ENCODE measurements at regions not wholly inside any gene's neighbourhood (a gene's known extent, or its start where the extent isn't known, plus 50 kb on each side); places are given as distances from the start of the nearest gene placed in this dataset.
A peak's percentile ranks its signal among the peaks of the same experiment; 100 is the strongest.

DNA sequence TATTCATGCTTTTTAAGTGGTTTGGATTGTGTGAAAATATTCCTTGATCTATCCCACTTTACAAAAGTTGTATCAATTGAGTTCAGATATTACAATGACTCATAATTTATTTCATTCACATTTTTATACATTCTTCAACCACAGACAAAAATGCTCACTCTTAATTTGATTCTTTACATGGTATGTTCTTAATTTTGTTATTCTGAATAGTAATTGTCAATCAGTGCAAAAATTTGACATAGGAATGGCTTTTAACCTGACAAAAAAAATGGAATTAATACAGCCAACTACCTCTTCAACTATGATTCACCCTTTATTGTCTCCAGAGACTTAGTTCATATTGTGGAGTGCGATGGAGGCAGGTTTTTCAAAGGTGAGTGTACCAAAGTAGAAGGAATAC, 1002.4 kb upstream of the ADGRL4 start:
- H3K27me3 ChIP-seq = no peaks in the 10 kb centered on the region
- TF ChIP-seq, protein P1, sequence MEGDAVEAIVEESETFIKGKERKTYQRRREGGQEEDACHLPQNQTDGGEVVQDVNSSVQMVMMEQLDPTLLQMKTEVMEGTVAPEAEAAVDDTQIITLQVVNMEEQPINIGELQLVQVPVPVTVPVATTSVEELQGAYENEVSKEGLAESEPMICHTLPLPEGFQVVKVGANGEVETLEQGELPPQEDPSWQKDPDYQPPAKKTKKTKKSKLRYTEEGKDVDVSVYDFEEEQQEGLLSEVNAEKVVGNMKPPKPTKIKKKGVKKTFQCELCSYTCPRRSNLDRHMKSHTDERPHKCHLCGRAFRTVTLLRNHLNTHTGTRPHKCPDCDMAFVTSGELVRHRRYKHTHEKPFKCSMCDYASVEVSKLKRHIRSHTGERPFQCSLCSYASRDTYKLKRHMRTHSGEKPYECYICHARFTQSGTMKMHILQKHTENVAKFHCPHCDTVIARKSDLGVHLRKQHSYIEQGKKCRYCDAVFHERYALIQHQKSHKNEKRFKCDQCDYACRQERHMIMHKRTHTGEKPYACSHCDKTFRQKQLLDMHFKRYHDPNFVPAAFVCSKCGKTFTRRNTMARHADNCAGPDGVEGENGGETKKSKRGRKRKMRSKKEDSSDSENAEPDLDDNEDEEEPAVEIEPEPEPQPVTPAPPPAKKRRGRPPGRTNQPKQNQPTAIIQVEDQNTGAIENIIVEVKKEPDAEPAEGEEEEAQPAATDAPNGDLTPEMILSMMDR (IDR thresholded peaks at IDR 0.05) = no peak
- no peak overlapping the region for H3K27ac ChIP-seq
- intact Hi-C loops (cut with DNase I) = no loop called here
- ATAC-seq (no peak), DNase-seq (no peak)
- no peaks in the 10 kb centered on the region for H3K9me3 ChIP-seq
- no peaks in the 10 kb centered on the region for H3K36me3 ChIP-seq
- no peak overlapping the region for H3K4me3 ChIP-seq
- no peaks in the 10 kb centered on the region for H3K4me1 ChIP-seq

DNA sequence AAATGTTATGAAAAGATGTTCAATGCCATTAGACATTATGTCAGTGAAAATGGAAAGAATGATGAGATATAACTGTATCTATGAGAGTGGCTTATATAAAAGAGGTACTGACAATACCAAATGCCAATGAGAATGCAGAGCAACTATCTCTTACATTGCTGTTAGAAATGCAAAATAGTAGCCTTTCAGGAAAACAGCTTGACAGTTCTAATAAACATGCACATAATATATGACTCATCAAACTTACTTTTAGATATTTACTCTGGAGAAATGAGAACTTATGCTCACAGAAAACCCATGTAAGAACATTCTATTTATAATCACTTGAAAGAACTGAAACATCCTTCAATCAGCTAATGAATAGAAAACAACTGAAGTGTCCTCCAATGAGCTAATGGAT, 996.7 kb upstream of the ADGRL4 start:
- ATAC-seq = no peak
- Histone ChIP-seq H3K4me3 (no peak overlapping the region), H3K36me3 (no peaks in the 10 kb centered on the region), H3K27ac (no peak overlapping the region), H3K4me1 (no peaks in the 10 kb centered on the region), H3K9me3 (no peaks in the 10 kb centered on the region), H3K27me3 (no peaks in the 10 kb centered on the region)
- intact Hi-C loops (cut with DNase I) = no loop called here
- TF ChIP-seq, protein P1 (IDR thresholded peaks at IDR 0.05) = no peak
- DNase-seq = no peak

DNA sequence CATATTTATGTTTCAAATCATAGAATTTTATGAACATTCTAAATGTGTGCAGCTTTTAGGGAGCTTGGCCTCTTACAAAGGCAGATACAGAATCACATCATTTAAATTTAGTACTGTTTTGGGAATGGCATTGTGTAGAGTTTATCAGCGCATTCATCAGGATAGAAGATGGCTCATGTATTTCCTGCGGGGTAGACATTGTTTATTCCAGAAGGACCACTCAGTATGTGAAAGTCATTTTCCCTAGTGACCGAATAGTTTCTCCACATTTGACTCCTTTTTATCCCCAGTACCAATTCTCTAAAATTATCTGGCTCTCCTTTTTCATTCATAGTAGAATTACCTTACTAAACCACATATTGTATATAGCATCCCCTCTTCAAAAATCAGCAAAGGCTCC, 981.9 kb upstream of the ADGRL4 start:
- DNase-seq (no peak), ATAC-seq (no peak)
- H3K4me1 ChIP-seq = no peaks in the 10 kb centered on the region
- intact Hi-C loops (cut with DNase I) = no loop called here
- no peaks in the 10 kb centered on the region for H3K36me3 ChIP-seq
- no peak overlapping the region for H3K27ac ChIP-seq
- TF ChIP-seq, protein P1 (IDR thresholded peaks at IDR 0.05) = no peak
- H3K4me3 ChIP-seq = no peak overlapping the region
- no peaks in the 10 kb centered on the region for H3K9me3 ChIP-seq
- no peaks in the 10 kb centered on the region for H3K27me3 ChIP-seq

DNA sequence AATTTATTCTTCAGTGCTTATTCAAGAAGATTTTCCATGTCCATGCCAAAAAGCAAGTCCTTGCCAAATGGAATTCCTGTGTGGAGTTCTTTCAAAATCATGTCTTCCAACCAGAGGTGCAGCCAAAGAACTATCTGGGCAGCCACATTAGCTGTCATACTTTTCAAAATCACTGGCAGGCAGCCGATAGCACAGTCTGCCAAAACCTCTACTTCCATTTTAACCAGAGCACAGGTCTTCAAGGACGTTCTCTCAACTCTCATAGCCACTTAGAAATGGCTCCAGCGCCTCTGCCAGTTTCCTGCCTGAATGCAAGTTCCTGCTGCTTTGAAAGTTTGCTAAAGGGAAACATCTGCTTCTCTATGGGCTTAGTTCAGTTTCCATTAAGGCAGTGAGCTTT, 975.7 kb upstream of the ADGRL4 start:
- ATAC-seq (peak; percentile 86), DNase-seq (peak; percentile 66)
- Histone ChIP-seq H3K4me1 (no peaks in the 10 kb centered on the region), H3K9me3 (no peaks in the 10 kb centered on the region), H3K36me3 (no peaks in the 10 kb centered on the region), H3K27ac (no peak overlapping the region), H3K27me3 (no peaks in the 10 kb centered on the region), H3K4me3 (no peak overlapping the region)
- TF ChIP-seq, protein P1 (IDR thresholded peaks at IDR 0.05) = no peak
- intact Hi-C loops (cut with DNase I) = no loop called here

DNA sequence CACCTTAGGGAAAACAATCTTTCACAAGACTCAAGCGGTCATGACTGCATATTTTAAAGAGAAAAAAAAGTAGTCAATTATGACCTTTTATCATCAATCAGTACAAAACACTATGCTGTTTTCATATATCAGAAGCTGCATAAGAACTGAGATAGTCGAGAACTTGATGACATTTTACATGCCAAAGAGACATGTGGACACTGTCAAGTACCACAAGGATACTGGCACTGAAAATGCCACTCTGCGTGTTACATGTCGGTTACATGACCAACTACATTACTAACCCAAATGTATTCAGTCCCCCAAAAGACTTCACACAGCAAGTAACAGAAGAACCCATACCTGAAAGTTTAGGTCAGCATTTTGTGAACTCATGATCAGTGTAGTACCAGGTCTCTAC, 975.0 kb upstream of the ADGRL4 start:
- H3K27ac ChIP-seq = no peak overlapping the region

DNA sequence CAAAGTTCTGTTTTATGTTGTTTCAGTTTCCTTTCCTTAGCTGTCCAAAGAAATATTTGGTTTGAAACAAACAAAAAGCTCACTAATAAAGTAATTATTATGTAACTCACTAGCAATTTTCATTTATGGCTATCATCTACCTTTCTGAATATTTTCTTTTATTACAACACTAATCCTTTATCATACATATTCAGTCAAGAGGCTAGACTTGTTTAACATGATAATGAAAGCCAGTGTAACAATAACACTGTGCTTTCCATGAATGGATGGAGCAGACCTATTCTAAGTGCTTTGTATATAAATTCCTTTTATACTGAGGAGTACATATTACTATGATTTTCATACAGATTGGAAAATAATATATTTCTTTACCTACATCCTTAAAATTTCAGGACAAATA, 972.8 kb upstream of the ADGRL4 start:
- no peak overlapping the region for H3K4me3 ChIP-seq
- TF ChIP-seq, protein P1 (IDR thresholded peaks at IDR 0.05) = no peak
- no peak for ATAC-seq

More for the DNA sequence above, 975.0 kb upstream of the ADGRL4 start:
- H3K27me3 ChIP-seq = no peaks in the 10 kb centered on the region
- H3K4me3 ChIP-seq = no peak overlapping the region
- TF ChIP-seq, protein P1 (IDR thresholded peaks at IDR 0.05) = no peak
- H3K4me1 ChIP-seq = no peaks in the 10 kb centered on the region
- intact Hi-C loops (cut with DNase I) = no loop called here
- no peaks in the 10 kb centered on the region for H3K36me3 ChIP-seq
- ATAC-seq (no peak), DNase-seq (no peak)
- no peaks in the 10 kb centered on the region for H3K9me3 ChIP-seq

More for the DNA sequence above, 972.8 kb upstream of the ADGRL4 start:
- no peak overlapping the region for H3K27ac ChIP-seq
- H3K27me3 ChIP-seq = no peaks in the 10 kb centered on the region
- no peak for DNase-seq
- no peaks in the 10 kb centered on the region for H3K9me3 ChIP-seq
- no peaks in the 10 kb centered on the region for H3K4me1 ChIP-seq
- H3K36me3 ChIP-seq = no peaks in the 10 kb centered on the region
- intact Hi-C loops (cut with DNase I) = no loop called here
